HG03159 (cell line): ENCODE measurements at regions not wholly inside any gene's neighbourhood (a gene's known extent, or its start where the extent isn't known, plus 50 kb on each side); places are given as distances from the start of the nearest gene placed in this dataset.

Experiments
- ATAC-seq: cut with Tn5 transposase; IDR thresholded peaks from one replicate; pipeline ENCODE4 v1.9.1; 2021; ENCODE audit warnings: mild to moderate bottlenecking, moderate library complexity; ENCODE audit not compliant: unreplicated experiment

- ATAC-seq: no peak
Measured at GRCh38 chr12:107610021-107610859, 75.4 kb upstream of the PWP1 start.

- ATAC-seq: no peak
Measured at GRCh38 chr12:107612508-107612907, 73.1 kb upstream of the PWP1 start.

GRCh38 chr12:107616941-107617340 is 68.7 kb upstream of the PWP1 start:
- no peak for ATAC-seq

GRCh38 chr12:107618106-107618505 is 67.5 kb upstream of the PWP1 start:
- no peak for ATAC-seq

- ATAC-seq: no peak
Measured at GRCh38 chr12:107619831-107620230, 65.8 kb upstream of the PWP1 start.

GRCh38 chr12:107622001-107622400 is 63.6 kb upstream of the PWP1 start:
- no peak for ATAC-seq

- no peak for ATAC-seq
Measured at GRCh38 chr12:107624493-107624892, 61.1 kb upstream of the PWP1 start.

- no peak for ATAC-seq
Measured at GRCh38 chr12:107631715-107632114, 53.9 kb upstream of the PWP1 start.

- no peak for ATAC-seq
Measured at GRCh38 chr12:107632246-107632645, 53.4 kb upstream of the PWP1 start.

- no peak for ATAC-seq
Measured at GRCh38 chr12:107634530-107634929, 51.1 kb upstream of the PWP1 start.

- no peak for ATAC-seq
Measured at GRCh38 chr12:107635139-107635538, 50.5 kb upstream of the PWP1 start.
